Neural cell (in vitro differentiated cells): ENCODE measurements at regions not wholly inside any gene's neighbourhood (a gene's known extent, or its start where the extent isn't known, plus 50 kb on each side); places are given as distances from the start of the nearest gene placed in this dataset.

Experiments used
- CTCF ChIP-seq: fragments of 450-650 bp; IDR thresholded peaks from 2 replicates; pipeline ENCODE4 v1.5.1; 2014; ENCODE audit warnings: antibody characterized with exemption, mild to moderate bottlenecking, moderate library complexity; ENCODE audit not compliant: poor library complexity, severe bottlenecking
- MXI1 ChIP-seq: fragments of 450-650 bp; conservative IDR thresholded peaks from 2 replicates; pipeline ENCODE4 v1.6.1; 2014; ENCODE audit warnings: antibody characterized with exemption, mild to moderate bottlenecking; ENCODE audit not compliant: poor library complexity, severe bottlenecking
- SMC3 ChIP-seq: fragments of 450-650 bp; conservative IDR thresholded peaks from 2 replicates; pipeline ENCODE4 v1.6.1; 2014; ENCODE audit warnings: antibody characterized with exemption, mild to moderate bottlenecking, moderate library complexity; ENCODE audit not compliant: poor library complexity

- TF ChIP-seq SMC3: no peak
- no peak for TF ChIP-seq CTCF
- TF ChIP-seq MXI1: no peak
These were observed 88.3 kb upstream of the KCNQ5 start for GRCh38 chr6:72533606-72534005.
